Erythroblast (primary cell): ENCODE measurements at regions not wholly inside any gene's neighbourhood (a gene's known extent, or its start where the extent isn't known, plus 50 kb on each side); places are given as distances from the start of the nearest gene placed in this dataset.

ENCODE experiments used
- GATA1 ChIP-seq: IDR thresholded peaks from 2 replicates; pipeline ENCODE4 v1.6.1; 2011; ENCODE audit warnings: low read depth, mild to moderate bottlenecking, control low read depth, low read length, moderate library complexity
- POLR2A ChIP-seq: IDR thresholded peaks from 2 replicates; pipeline ENCODE4 v1.6.1; 2011; ENCODE audit warnings: mild to moderate bottlenecking, low read length

GRCh38 chr4:107392380-107392779 lies 327.7 kb downstream of the PAPSS1 start:
- TF ChIP-seq POLR2A = no peak
- no peak for TF ChIP-seq GATA1
